GM23248 (cell line): ENCODE measurements at regions not wholly inside any gene's neighbourhood (a gene's known extent, or its start where the extent isn't known, plus 50 kb on each side); places are given as distances from the start of the nearest gene placed in this dataset.

Source experiments
- DNase-seq: peaks from one replicate; pipeline ENCODE4 v3.0.0-alpha.2; 2015
- H2AFZ ChIP-seq: fragments of 200-600 bp; sonication (generic); 2 replicates; pipeline ENCODE4 v1.6.1; 2016; ENCODE audit warnings: antibody characterized with exemption
- H3F3A ChIP-seq: fragments of 200-600 bp; sonication (generic); 2 replicates; pipeline ENCODE4 v1.6.1; 2016; ENCODE audit warnings: mild to moderate bottlenecking, antibody characterized with exemption, mixed run types; ENCODE audit not compliant: insufficient read depth
- H3K27ac ChIP-seq: fragments of 200-600 bp; sonication (generic); 2 replicates; pipeline ENCODE4 v1.5.1; 2016; ENCODE audit warnings: mild to moderate bottlenecking
- H3K27me3 ChIP-seq: fragments of 200-600 bp; sonication (generic); replicated peaks from 2 replicates; pipeline ENCODE4 v1.6.1; 2016; ENCODE audit warnings: mild to moderate bottlenecking; ENCODE audit not compliant: insufficient read depth
- H3K36me3 ChIP-seq: fragments of 200-600 bp; sonication (generic); 2 replicates; pipeline ENCODE4 v1.6.1; 2016; ENCODE audit warnings: low read depth, mild to moderate bottlenecking
- H3K4me1 ChIP-seq: fragments of 200-600 bp; sonication (generic); 2 replicates; pipeline ENCODE4 v1.6.1; 2016; ENCODE audit warnings: mild to moderate bottlenecking; ENCODE audit not compliant: insufficient read depth
- H3K4me2 ChIP-seq: fragments of 200-600 bp; sonication (generic); one replicate; pipeline ENCODE4 v1.6.1; 2016; ENCODE audit warnings: mild to moderate bottlenecking; ENCODE audit not compliant: unreplicated experiment
- H3K4me3 ChIP-seq: fragments of 200-600 bp; sonication (generic); 2 replicates; pipeline ENCODE4 v1.5.1; 2016; ENCODE audit warnings: mild to moderate bottlenecking
- H3K79me2 ChIP-seq: fragments of 200-600 bp; sonication (generic); 2 replicates; pipeline ENCODE4 v1.6.1; 2016; ENCODE audit warnings: mild to moderate bottlenecking; ENCODE audit not compliant: insufficient read depth
- H3K9ac ChIP-seq: fragments of 200-600 bp; sonication (generic); 2 replicates; pipeline ENCODE4 v1.6.1; 2016; ENCODE audit warnings: mild to moderate bottlenecking
- H3K9me2 ChIP-seq: fragments of 200-600 bp; sonication (generic); 2 replicates; pipeline ENCODE4 v1.6.1; 2016; ENCODE audit warnings: mixed run types, mild to moderate bottlenecking, moderate library complexity; ENCODE audit not compliant: insufficient read depth
- H3K9me3 ChIP-seq: fragments of 200-600 bp; sonication (generic); one replicate; pipeline ENCODE4 v1.6.1; 2017; ENCODE audit warnings: low read depth
- H4K20me1 ChIP-seq: fragments of 200-600 bp; sonication (generic); 2 replicates; pipeline ENCODE4 v1.6.0; 2016; ENCODE audit not compliant: insufficient read depth
- EZH2 ChIP-seq: fragments of 200-600 bp; sonication (generic); IDR thresholded peaks from 2 replicates; pipeline ENCODE4 v1.6.1; 2018; ENCODE audit warnings: antibody characterized with exemption, mild to moderate bottlenecking; ENCODE audit not compliant: insufficient read depth, poor library complexity, severe bottlenecking
- EZH2phosphoT487 ChIP-seq: fragments of 200-600 bp; sonication (generic); IDR thresholded peaks from 2 replicates; pipeline ENCODE4 v1.6.1; 2018; ENCODE audit warnings: antibody characterized with exemption, moderate library complexity, mild to moderate bottlenecking, low read depth; ENCODE audit not compliant: insufficient read depth
- WGBS, 2 experiments: methylation state at CpG; one replicate each; pipeline ENCODE4 v1.1.6; 2015 to 2017; ENCODE audit warnings: low lambda C conversion rate in 2 of 2, low coverage in 1 of 2; ENCODE audit errors: missing lambda C conversion rate in 2 of 2; 5-methylcytosine and 5-hydroxymethylcytosine counted together
- in situ Hi-C: fragments of 300-500 bp; cut with MboI; formaldehyde crosslinking; loops from 2 replicates; pipeline ENCODE4 v1.15.0; 2020

DNA sequence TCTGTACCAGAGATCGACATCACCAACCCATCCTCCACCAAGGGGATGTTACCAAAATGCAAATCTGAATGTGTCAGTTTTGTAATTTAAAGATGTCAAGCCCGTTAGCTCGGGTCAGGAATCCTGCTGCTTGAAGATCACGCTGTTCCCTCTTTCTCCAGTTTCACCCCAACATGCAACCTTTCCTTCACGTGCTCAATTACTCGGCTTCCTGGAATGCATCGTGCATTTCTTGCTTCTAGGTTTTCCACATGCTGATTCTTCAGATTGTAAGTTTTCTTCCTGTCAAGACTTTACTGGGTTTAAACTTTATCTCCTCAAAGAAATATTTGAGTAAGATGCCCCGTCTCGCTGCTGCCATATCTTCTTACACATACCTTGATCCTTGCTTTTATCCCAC lies 209.5 kb upstream of the SNX2 start:
- in situ Hi-C loops = no loop called here
- Histone ChIP-seq H3K27ac (no peak overlapping the region), H4K20me1 (no peaks in the 10 kb centered on the region), H3K4me1 (no peaks in the 10 kb centered on the region), H3K9me3 (no peaks in the 10 kb centered on the region), H3K27me3 (no peaks in the 10 kb centered on the region), H3K4me2 (no peak overlapping the region), H3K79me2 (no peaks in the 10 kb centered on the region), H3K9me2 (no peaks in the 10 kb centered on the region), H3K9ac (no peak overlapping the region), H3K4me3 (no peak overlapping the region), H2AFZ (no peak overlapping the region), H3K36me3 (no peaks in the 10 kb centered on the region), H3F3A (no peaks in the 10 kb centered on the region)
- TF ChIP-seq EZH2 (no peak), EZH2phosphoT487 (no peak)
- no peak for DNase-seq
- 82 to 83% methylated on average over 9 of the region's 9 CpGs for WGBS, 2 experiments

GRCh38 chr5:122576256-122577016 lies 198.4 kb upstream of the SNX2 start:
- Histone ChIP-seq H3K9ac (no peak overlapping the region), H3F3A (no peaks in the 10 kb centered on the region), H4K20me1 (no peaks in the 10 kb centered on the region), H3K36me3 (no peaks in the 10 kb centered on the region), H3K79me2 (no peaks in the 10 kb centered on the region), H3K4me3 (no peak overlapping the region), H3K9me2 (no peaks in the 10 kb centered on the region), H3K9me3 (no peaks in the 10 kb centered on the region), H3K27ac (no peak overlapping the region), H3K4me2 (no peak overlapping the region), H2AFZ (no peak overlapping the region), H3K27me3 (no peaks in the 10 kb centered on the region), H3K4me1 (no peaks in the 10 kb centered on the region)
- WGBS, 2 experiments = 51% methylated on average over 3 of the region's 3 CpGs
- TF ChIP-seq EZH2 = no peak
- TF ChIP-seq EZH2phosphoT487 = no peak
- in situ Hi-C loops = no loop called here
- DNase-seq = no peak

- Histone ChIP-seq H3K27me3 (no peaks in the 10 kb centered on the region), H3K4me3 (no peak overlapping the region), H3K4me2 (no peak overlapping the region), H3K79me2 (no peaks in the 10 kb centered on the region), H3K4me1 (peaks cover 9% of the 10 kb centered on the region), H4K20me1 (no peaks in the 10 kb centered on the region), H3K9me3 (no peaks in the 10 kb centered on the region), H3K36me3 (no peaks in the 10 kb centered on the region), H3K9me2 (no peaks in the 10 kb centered on the region), H2AFZ (no peak overlapping the region), H3K9ac (no peak overlapping the region), H3F3A (no peaks in the 10 kb centered on the region), H3K27ac (no peak overlapping the region)
- WGBS, 2 experiments = 66 to 70% methylated on average over 7 of the region's 7 CpGs
- DNase-seq = no peak
- in situ Hi-C loops = no loop called here
- no peak for TF ChIP-seq EZH2
- TF ChIP-seq EZH2phosphoT487 = no peak
These were observed 193.3 kb upstream of the SNX2 start for GRCh38 chr5:122581629-122582028.

DNA sequence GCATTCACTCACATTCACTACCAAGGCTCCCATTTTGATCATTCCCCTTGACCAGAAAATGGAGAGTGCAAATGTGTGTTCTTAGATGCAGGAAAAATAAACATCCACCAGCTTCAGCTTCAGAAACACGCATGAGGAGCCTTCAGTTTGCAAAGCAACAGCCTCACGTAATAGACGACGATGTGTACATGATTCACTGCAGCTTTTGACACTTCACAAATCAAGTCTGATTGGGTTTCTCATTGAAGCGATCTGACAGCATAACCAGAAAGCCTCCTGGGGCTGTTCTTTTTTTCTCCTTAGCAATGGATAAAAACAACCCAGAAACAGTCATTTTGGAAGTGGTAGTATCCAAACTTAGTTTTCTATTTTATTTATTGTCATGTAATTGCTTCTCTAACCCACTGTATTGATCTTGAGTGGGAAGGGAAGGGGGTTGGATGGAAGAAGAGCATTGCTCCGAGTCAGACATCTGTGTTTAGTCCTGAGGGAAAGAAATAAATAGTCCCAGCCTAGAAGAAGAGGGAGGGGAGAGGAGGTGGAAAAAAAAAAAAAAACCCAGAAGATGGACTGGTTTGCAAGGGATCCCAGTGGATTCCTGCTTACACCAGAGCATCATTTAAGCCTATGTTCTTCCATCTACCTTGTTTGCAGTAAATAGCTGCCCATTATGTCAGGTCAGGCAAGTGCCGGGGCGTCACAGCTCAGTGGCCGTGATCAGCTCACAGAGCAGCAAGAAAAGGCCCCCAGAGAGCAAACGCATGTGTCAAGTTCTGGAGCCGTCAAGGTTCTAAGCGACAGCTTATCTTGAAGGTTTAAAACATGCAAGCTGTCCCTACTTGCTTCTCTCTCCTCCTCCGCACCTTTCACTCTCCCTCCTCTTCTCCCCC lies 190.2 kb upstream of the SNX2 start:
- in situ Hi-C loops = no loop called here
- Histone ChIP-seq H3K4me1 (peaks cover 12% of the 10 kb centered on the region), H3K4me3 (no peak overlapping the region), H3K36me3 (no peaks in the 10 kb centered on the region), H3K27ac (no peak overlapping the region), H4K20me1 (no peaks in the 10 kb centered on the region), H3K79me2 (no peaks in the 10 kb centered on the region), H2AFZ (no peak overlapping the region), H3K27me3 (no peaks in the 10 kb centered on the region; the same call in 1 of the 2 replicates), H3K9me3 (no peaks in the 10 kb centered on the region), H3F3A (no peaks in the 10 kb centered on the region), H3K4me2 (no peak overlapping the region), H3K9me2 (no peaks in the 10 kb centered on the region), H3K9ac (no peak overlapping the region)
- 48 to 50% methylated on average over 13 of the region's 13 CpGs for WGBS, 2 experiments
- TF ChIP-seq EZH2 (no peak), EZH2phosphoT487 (no peak)
- peak; percentile 28 for DNase-seq
